ENCODE measurements at regions not wholly inside any gene's neighbourhood (a gene's known extent, or its start where the extent isn't known, plus 50 kb on each side); places are given as distances from the start of the nearest gene placed in this dataset.
"Not testable (repeated sequence)": the region's sequence is repeated elsewhere in the genome, so short reads cannot be mapped to it uniquely, and the experiment has no call there.

GRCh38 chrX:22536746-22537304 is 264.1 kb downstream of the CBLL2 start:
- DNase-seq: no peak

- DNase-seq: no peak
Measured at GRCh38 chrX:22538580-22538979, 265.9 kb downstream of the CBLL2 start.

GRCh38 chrX:22541926-22542325 is 269.2 kb downstream of the CBLL2 start:
- DNase-seq: no peak

GRCh38 chrX:22542641-22543040 is 269.9 kb downstream of the CBLL2 start:
- no peak for DNase-seq

GRCh38 chrX:22559506-22559905 is 286.8 kb downstream of the CBLL2 start:
- DNase-seq: no peak

- DNase-seq: no peak
Measured at GRCh38 chrX:22575161-22575845, 302.6 kb downstream of the CBLL2 start.

GRCh38 chrX:22577181-22577580 is 304.5 kb downstream of the CBLL2 start:
- no peak for DNase-seq

GRCh38 chrX:22585831-22586230 is 313.1 kb downstream of the CBLL2 start:
- no peak for DNase-seq

GRCh38 chrX:22589845-22590244 is 317.1 kb downstream of the CBLL2 start:
- no peak for DNase-seq

GRCh38 chrX:22594766-22595165 is 322.1 kb downstream of the CBLL2 start:
- no peak for DNase-seq

GRCh38 chrX:22603060-22603459 is 330.3 kb downstream of the CBLL2 start:
- DNase-seq: no peak

GRCh38 chrX:22609452-22609851 is 336.7 kb downstream of the CBLL2 start:
- not testable (repeated sequence) for DNase-seq

- no peak for DNase-seq
Measured at GRCh38 chrX:22616867-22617266, 344.2 kb downstream of the CBLL2 start.

GRCh38 chrX:22627576-22627975 is 354.9 kb downstream of the CBLL2 start:
- no peak for DNase-seq

- no peak for DNase-seq
Measured at GRCh38 chrX:22628275-22628674, 355.6 kb downstream of the CBLL2 start.

GRCh38 chrX:22629105-22629725 is 356.5 kb downstream of the CBLL2 start:
- DNase-seq: no peak

- DNase-seq: no peak
Measured at GRCh38 chrX:22634083-22634482, 361.4 kb downstream of the CBLL2 start.

GRCh38 chrX:22634751-22635150 is 362.0 kb downstream of the CBLL2 start:
- DNase-seq: no peak

- no peak for DNase-seq
Measured at GRCh38 chrX:22648281-22648680, 351.5 kb upstream of the DDX53 start.

- DNase-seq: no peak
Measured at GRCh38 chrX:22650691-22651090, 349.1 kb upstream of the DDX53 start.

GRCh38 chrX:22652596-22652995 is 347.2 kb upstream of the DDX53 start:
- peak; percentile 0 for DNase-seq

GRCh38 chrX:22660756-22661155 is 339.0 kb upstream of the DDX53 start:
- no peak for DNase-seq

GRCh38 chrX:22662776-22663175 is 337.0 kb upstream of the DDX53 start:
- no peak for DNase-seq

GRCh38 chrX:22664826-22665225 is 334.9 kb upstream of the DDX53 start:
- DNase-seq: no peak

- no peak for DNase-seq
Measured at GRCh38 chrX:22665818-22666217, 333.9 kb upstream of the DDX53 start.
